OCI-LY7 (cell line): ENCODE measurements at regions not wholly inside any gene's neighbourhood (a gene's known extent, or its start where the extent isn't known, plus 50 kb on each side); places are given as distances from the start of the nearest gene placed in this dataset.

Experiments
- BruUV-seq: library from RNA; stranded (reverse); fragments of 400-500 nt; replicated peaks from 2 replicates; lab custom pipeline; 2021; lab: Mats Ljungman, UMichigan
- CTCF ChIA-PET: fragments of 300-600 bp; sonication (Branson Sonifier 250); formaldehyde crosslinking; loops from one replicate; lab custom pipeline; 2022; ENCODE audit warnings: antibody characterized with exemption; ENCODE audit not compliant: unreplicated experiment; lab: Charles Lee
- POLR2A ChIA-PET: fragments of 300-600 bp; sonication (Branson Sonifier 250); formaldehyde crosslinking; loops from one replicate; lab custom pipeline; 2022; ENCODE audit warnings: antibody characterized with exemption; lab: Charles Lee
- DNase-seq: peaks from one replicate; pipeline ENCODE4 v3.0.0-alpha.2; 2015; ENCODE audit warnings: low spot score
- H2AFZ ChIP-seq: fragments of 200-600 bp; sonication (generic), shearing (Covaris generic); 2 replicates; pipeline ENCODE4 v1.6.1; 2014; ENCODE audit warnings: mild to moderate bottlenecking, antibody characterized with exemption, low read length, moderate library complexity
- H3K27ac ChIP-seq: fragments of 200-600 bp; sonication (generic); 2 replicates; pipeline ENCODE4 v1.5.1; 2014; ENCODE audit warnings: mixed run types, low read depth, mild to moderate bottlenecking, moderate library complexity, low read length, inconsistent platforms; ENCODE audit not compliant: poor library complexity, severe bottlenecking
- H3K36me3 ChIP-seq: fragments of 200-600 bp; sonication (generic); 2 replicates; pipeline ENCODE4 v1.6.1; 2014; ENCODE audit warnings: mild to moderate bottlenecking, antibody characterized with exemption, low read length, moderate library complexity, mixed read lengths; ENCODE audit not compliant: insufficient read depth
- H3K4me1 ChIP-seq: fragments of 200-600 bp; sonication (generic); 2 replicates; pipeline ENCODE4 v1.5.1; 2014; ENCODE audit warnings: mild to moderate bottlenecking, low read length; ENCODE audit not compliant: insufficient read depth, poor library complexity, severe bottlenecking
- H3K4me2 ChIP-seq: fragments of 200-600 bp; sonication (generic); 2 replicates; pipeline ENCODE4 v1.6.1; 2014; ENCODE audit warnings: mild to moderate bottlenecking, low read length
- H3K4me3 ChIP-seq: fragments of 200-600 bp; sonication (generic); 2 replicates; pipeline ENCODE4 v1.5.1; 2014; ENCODE audit warnings: mild to moderate bottlenecking, low read depth, low read length; ENCODE audit not compliant: poor library complexity, severe bottlenecking
- H3K79me2 ChIP-seq: fragments of 200-600 bp; sonication (generic); 2 replicates; pipeline ENCODE4 v1.6.1; 2016; ENCODE audit warnings: low read depth, mild to moderate bottlenecking, low read length, moderate library complexity, mixed read lengths; ENCODE audit not compliant: insufficient read depth
- H3K9me2 ChIP-seq: fragments of 200-600 bp; sonication (generic); 2 replicates; pipeline ENCODE4 v1.6.1; 2016; ENCODE audit warnings: mild to moderate bottlenecking, low read length, mixed read lengths; ENCODE audit not compliant: insufficient read depth
- H3K9me3 ChIP-seq: fragments of 200-600 bp; sonication (generic); 2 replicates; pipeline ENCODE4 v1.6.1; 2014; ENCODE audit warnings: mild to moderate bottlenecking, mixed run types, low read length, mixed read lengths
- H4K20me1 ChIP-seq: fragments of 200-600 bp; sonication (generic); 2 replicates; pipeline ENCODE4 v1.6.1; 2014; ENCODE audit warnings: mild to moderate bottlenecking, antibody characterized with exemption, low read length, moderate library complexity, mixed read lengths; ENCODE audit not compliant: insufficient read depth
- EZH2phosphoT487 ChIP-seq: fragments of 200-600 bp; sonication (generic); IDR thresholded peaks from 2 replicates; pipeline ENCODE4 v1.6.1; 2018; ENCODE audit warnings: low read depth, borderline replicate concordance, mild to moderate bottlenecking, mixed run types, antibody characterized with exemption, low read length, moderate library complexity, mixed read lengths
- intact Hi-C: fragments of 100-400 bp; cut with micrococcal nuclease; formaldehyde crosslinking; loops from one replicate; pipeline ENCODE4 v1.10.0; 2022; ENCODE audit not compliant: unreplicated experiment
- TF ChIP-seq, protein P1 (sequence below): fragments of 200-600 bp; sonication (generic); conservative IDR thresholded peaks from 2 replicates; pipeline ENCODE4 v1.5.1; 2014; ENCODE audit warnings: mild to moderate bottlenecking, antibody characterized with exemption, low read length, moderate library complexity, mixed read lengths

DNA sequence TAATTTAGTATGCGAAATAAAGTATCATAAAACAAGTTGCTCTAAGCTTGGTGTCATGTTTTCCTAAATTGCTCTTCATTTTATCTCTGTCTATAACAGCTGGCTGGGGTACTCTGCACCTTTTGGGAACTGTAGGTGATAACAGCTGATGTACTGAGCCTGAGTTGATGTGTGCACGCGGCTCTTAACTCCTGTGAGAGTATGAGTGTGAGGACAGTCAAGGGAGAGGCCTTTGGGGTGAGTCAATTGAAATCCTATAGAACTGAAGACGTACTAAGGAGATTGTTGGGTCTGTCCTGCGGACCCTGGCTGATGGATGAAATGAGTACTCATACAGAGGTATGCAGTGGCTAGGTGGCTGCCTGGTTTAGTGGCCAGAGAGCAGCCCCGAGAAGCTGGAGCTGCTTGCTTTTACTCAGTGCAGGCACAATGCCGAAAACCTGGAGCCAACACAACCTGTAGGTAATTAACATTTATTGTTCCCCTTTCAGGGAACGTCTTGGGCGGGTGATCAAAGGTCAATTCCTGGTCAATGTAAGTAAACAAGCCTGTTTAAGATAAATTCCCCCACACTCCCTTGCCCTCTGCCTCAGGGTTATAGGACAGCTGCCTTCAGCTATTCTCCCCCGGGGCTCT lies 188.5 kb downstream of the PRDM2 start:
- no TSS peak for BruUV-seq
- no peaks in the 10 kb centered on the region for H3K79me2 ChIP-seq
- H3K36me3 ChIP-seq = no peaks in the 10 kb centered on the region
- intact Hi-C loops = no loop called here
- ChIA-PET POLR2A (no interaction called here), CTCF (no interaction called here)
- H3K9me2 ChIP-seq = no peaks in the 10 kb centered on the region
- H4K20me1 ChIP-seq = no peaks in the 10 kb centered on the region
- H2AFZ ChIP-seq = no peak overlapping the region
- no peak for DNase-seq
- no peak overlapping the region for H3K4me2 ChIP-seq
- no peak overlapping the region for H3K4me3 ChIP-seq
- no peaks in the 10 kb centered on the region for H3K9me3 ChIP-seq
- H3K27ac ChIP-seq = no peak overlapping the region
- H3K4me1 ChIP-seq = no peaks in the 10 kb centered on the region
- TF ChIP-seq EZH2phosphoT487 = no peak
- TF ChIP-seq, protein P1, sequence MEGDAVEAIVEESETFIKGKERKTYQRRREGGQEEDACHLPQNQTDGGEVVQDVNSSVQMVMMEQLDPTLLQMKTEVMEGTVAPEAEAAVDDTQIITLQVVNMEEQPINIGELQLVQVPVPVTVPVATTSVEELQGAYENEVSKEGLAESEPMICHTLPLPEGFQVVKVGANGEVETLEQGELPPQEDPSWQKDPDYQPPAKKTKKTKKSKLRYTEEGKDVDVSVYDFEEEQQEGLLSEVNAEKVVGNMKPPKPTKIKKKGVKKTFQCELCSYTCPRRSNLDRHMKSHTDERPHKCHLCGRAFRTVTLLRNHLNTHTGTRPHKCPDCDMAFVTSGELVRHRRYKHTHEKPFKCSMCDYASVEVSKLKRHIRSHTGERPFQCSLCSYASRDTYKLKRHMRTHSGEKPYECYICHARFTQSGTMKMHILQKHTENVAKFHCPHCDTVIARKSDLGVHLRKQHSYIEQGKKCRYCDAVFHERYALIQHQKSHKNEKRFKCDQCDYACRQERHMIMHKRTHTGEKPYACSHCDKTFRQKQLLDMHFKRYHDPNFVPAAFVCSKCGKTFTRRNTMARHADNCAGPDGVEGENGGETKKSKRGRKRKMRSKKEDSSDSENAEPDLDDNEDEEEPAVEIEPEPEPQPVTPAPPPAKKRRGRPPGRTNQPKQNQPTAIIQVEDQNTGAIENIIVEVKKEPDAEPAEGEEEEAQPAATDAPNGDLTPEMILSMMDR = no peak

DNA sequence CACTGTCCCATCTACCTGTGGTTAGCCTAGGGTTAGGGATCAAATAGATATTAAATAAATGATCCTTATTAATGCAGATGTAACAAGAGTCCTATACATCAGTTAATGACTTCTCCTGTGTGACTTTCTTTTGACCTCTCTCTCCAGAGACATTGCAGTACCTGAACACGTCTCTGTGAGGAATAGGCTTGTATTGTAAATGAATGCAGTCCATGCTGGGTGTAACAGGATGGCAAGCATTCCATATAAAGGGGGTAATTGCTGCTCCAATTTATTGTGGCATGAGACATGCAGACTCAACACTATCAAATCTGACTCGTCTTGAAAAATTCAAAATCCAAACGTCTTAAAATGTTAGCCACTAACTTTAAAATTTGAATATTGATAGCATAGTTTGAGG lies 189.5 kb downstream of the PRDM2 start:
- ChIA-PET CTCF (no interaction called here), POLR2A (no interaction called here)
- no TSS peak for BruUV-seq
- Histone ChIP-seq H3K9me3 (no peaks in the 10 kb centered on the region), H4K20me1 (no peaks in the 10 kb centered on the region), H3K79me2 (no peaks in the 10 kb centered on the region), H3K4me3 (no peak overlapping the region), H2AFZ (no peak overlapping the region), H3K36me3 (no peaks in the 10 kb centered on the region), H3K4me2 (no peak overlapping the region), H3K9me2 (no peaks in the 10 kb centered on the region), H3K4me1 (no peaks in the 10 kb centered on the region), H3K27ac (no peak overlapping the region)
- TF ChIP-seq EZH2phosphoT487 = no peak
- intact Hi-C loops = no loop called here
- DNase-seq = no peak

DNA sequence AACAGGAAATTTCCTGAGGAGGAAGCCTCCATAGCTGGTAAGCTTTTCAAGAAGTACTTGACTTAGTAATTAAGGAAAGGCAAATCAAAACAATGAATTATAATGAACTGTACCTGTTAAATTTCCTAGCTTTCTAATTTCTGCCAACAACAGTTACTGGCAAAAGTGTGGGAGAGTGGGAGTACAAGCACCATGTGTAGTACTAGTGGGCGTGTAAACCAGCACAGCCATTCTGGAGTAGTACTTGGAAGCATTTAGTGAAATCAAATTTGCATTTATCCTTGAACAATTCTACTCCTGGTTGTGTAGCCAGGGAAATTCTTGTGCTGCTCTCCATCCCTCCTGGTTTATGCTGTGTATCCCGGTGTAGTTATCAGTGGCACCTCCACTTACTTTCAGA lies 190.8 kb downstream of the PRDM2 start:
- Histone ChIP-seq H2AFZ (no peak overlapping the region), H4K20me1 (no peaks in the 10 kb centered on the region), H3K27ac (no peak overlapping the region), H3K4me2 (no peak overlapping the region), H3K36me3 (no peaks in the 10 kb centered on the region), H3K4me3 (no peak overlapping the region), H3K9me3 (no peaks in the 10 kb centered on the region), H3K9me2 (no peaks in the 10 kb centered on the region), H3K4me1 (no peaks in the 10 kb centered on the region), H3K79me2 (no peaks in the 10 kb centered on the region)
- TF ChIP-seq EZH2phosphoT487 = no peak
- TF ChIP-seq, protein P1 = no peak
- no TSS peak for BruUV-seq
- ChIA-PET POLR2A (no interaction called here), CTCF (no interaction called here)
- DNase-seq = no peak
- intact Hi-C loops = no loop called here
